Smooth muscle cell (in vitro differentiated cells): ENCODE measurements at regions not wholly inside any gene's neighbourhood (a gene's known extent, or its start where the extent isn't known, plus 50 kb on each side); places are given as distances from the start of the nearest gene placed in this dataset.

Source experiments
- DNase-seq: peaks from one replicate; lab custom pipeline; 2025; ENCODE audit not compliant: unreplicated experiment; lab: John Stamatoyannopoulos, UW
- H2AFZ ChIP-seq: fragments of 200-600 bp; sonication (generic); 2 replicates; pipeline ENCODE4 v1.6.0; 2016; ENCODE audit warnings: antibody characterized with exemption, low read depth, mild to moderate bottlenecking
- H3F3A ChIP-seq: fragments of 200-600 bp; sonication (generic); 2 replicates; pipeline ENCODE4 v1.6.0; 2017; ENCODE audit warnings: antibody characterized with exemption, low read depth
- H3K27ac ChIP-seq: fragments of 200-600 bp; sonication (generic); 2 replicates; pipeline ENCODE4 v1.5.1; 2016; ENCODE audit warnings: low read depth, mild to moderate bottlenecking
- H3K27me3 ChIP-seq: fragments of 200-600 bp; sonication (generic); 2 replicates; pipeline ENCODE4 v1.6.1; 2016; ENCODE audit warnings: low read depth, mild to moderate bottlenecking
- H3K36me3 ChIP-seq: fragments of 200-600 bp; sonication (generic); 2 replicates; pipeline ENCODE4 v1.5.1; 2016; ENCODE audit warnings: low read depth
- H3K4me1 ChIP-seq: fragments of 200-600 bp; sonication (generic); 2 replicates; pipeline ENCODE4 v1.5.1; 2016; ENCODE audit warnings: low read depth
- H3K4me2 ChIP-seq: fragments of 200-600 bp; sonication (generic); 2 replicates; pipeline ENCODE4 v1.6.0; 2016; ENCODE audit warnings: mild to moderate bottlenecking
- H3K4me3 ChIP-seq: fragments of 200-600 bp; sonication (generic); 2 replicates; pipeline ENCODE4 v1.5.1; 2016; ENCODE audit warnings: mild to moderate bottlenecking
- H3K79me2 ChIP-seq: fragments of 200-600 bp; sonication (generic); 2 replicates; pipeline ENCODE4 v1.6.0; 2016; ENCODE audit warnings: low read depth, mild to moderate bottlenecking
- H3K9ac ChIP-seq: fragments of 200-600 bp; sonication (generic); 2 replicates; pipeline ENCODE4 v1.6.0; 2016; ENCODE audit warnings: low read depth
- H3K9me3 ChIP-seq: fragments of 200-600 bp; sonication (generic); replicated peaks from 2 replicates; pipeline ENCODE4 v1.5.1; 2016; ENCODE audit warnings: low read depth
- H4K20me1 ChIP-seq: fragments of 200-600 bp; sonication (generic); 2 replicates; pipeline ENCODE4 v1.6.0; 2016; ENCODE audit warnings: low read depth
- WGBS: methylation state at CpG from one replicate; pipeline ENCODE4 v1.1.7; 2016; ENCODE audit warnings: low lambda C conversion rate; 5-methylcytosine and 5-hydroxymethylcytosine counted together
- TF ChIP-seq, protein P1 (sequence below): fragments of 200-600 bp; sonication (generic); IDR thresholded peaks from 2 replicates; pipeline ENCODE4 v1.5.1; 2017; ENCODE audit warnings: borderline replicate concordance, mild to moderate bottlenecking, antibody characterized with exemption; ENCODE audit not compliant: insufficient read depth, poor library complexity, severe bottlenecking

DNA sequence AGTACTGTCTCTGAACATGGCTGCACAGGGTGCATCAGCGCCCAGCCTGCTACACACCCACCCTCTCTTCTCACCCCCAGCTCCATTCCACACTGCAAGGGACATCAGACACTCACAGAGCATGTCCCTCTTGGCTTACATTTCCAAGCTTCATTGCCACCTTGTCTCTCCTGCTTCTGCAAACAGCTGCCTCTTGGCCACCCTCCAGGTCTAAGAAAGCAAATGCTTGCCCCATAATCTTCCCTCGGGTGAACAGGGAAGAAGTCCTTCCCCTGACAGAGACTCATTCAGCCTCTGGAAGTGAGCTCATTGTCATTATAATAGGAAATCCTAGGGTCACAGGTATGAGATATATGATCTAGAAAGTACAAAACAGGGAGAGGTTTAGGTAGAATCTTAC, 505.2 kb downstream of the RMST start:
- Histone ChIP-seq H3K27ac (no peak overlapping the region), H3K9ac (no peak overlapping the region), H2AFZ (no peak overlapping the region), H3F3A (no peaks in the 10 kb centered on the region), H3K36me3 (no peaks in the 10 kb centered on the region), H3K79me2 (no peaks in the 10 kb centered on the region), H3K9me3 (no peaks in the 10 kb centered on the region), H3K4me3 (no peak overlapping the region), H3K27me3 (no peaks in the 10 kb centered on the region), H4K20me1 (no peaks in the 10 kb centered on the region), H3K4me2 (no peak overlapping the region), H3K4me1 (no peaks in the 10 kb centered on the region)
- 89% methylated on average over 2 of the region's 2 CpGs for WGBS
- TF ChIP-seq, protein P1, sequence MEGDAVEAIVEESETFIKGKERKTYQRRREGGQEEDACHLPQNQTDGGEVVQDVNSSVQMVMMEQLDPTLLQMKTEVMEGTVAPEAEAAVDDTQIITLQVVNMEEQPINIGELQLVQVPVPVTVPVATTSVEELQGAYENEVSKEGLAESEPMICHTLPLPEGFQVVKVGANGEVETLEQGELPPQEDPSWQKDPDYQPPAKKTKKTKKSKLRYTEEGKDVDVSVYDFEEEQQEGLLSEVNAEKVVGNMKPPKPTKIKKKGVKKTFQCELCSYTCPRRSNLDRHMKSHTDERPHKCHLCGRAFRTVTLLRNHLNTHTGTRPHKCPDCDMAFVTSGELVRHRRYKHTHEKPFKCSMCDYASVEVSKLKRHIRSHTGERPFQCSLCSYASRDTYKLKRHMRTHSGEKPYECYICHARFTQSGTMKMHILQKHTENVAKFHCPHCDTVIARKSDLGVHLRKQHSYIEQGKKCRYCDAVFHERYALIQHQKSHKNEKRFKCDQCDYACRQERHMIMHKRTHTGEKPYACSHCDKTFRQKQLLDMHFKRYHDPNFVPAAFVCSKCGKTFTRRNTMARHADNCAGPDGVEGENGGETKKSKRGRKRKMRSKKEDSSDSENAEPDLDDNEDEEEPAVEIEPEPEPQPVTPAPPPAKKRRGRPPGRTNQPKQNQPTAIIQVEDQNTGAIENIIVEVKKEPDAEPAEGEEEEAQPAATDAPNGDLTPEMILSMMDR, result no peak
- no peak for DNase-seq

DNA sequence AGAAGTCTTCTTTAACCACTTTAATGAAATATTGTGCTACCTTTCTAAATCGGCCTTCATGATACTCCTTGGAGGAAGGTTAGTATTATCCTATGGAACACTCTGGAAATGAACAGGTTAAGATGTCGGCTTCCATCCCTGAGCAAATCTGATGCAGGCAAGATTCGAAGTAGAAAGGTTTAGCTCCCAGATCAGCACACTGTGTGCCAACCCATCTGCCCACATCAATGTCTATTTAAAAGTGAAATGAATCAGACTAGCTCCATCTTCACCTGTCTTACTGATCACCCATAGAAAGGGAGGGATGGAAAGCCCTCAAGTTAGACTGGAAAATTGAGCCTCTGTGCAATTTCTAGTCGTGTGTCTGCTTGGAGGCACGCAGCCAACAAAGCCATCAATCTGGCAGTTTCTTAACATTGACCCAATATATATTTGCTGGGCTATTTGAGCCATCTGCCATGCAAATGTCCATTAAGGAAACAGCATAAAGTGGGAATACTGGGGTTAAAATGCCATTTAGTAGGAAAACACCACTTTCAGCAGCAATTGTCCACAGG, 506.1 kb downstream of the RMST start:
- Histone ChIP-seq H3K36me3 (no peaks in the 10 kb centered on the region), H3K27ac (no peak overlapping the region), H3K4me1 (no peaks in the 10 kb centered on the region), H4K20me1 (no peaks in the 10 kb centered on the region), H3K27me3 (no peaks in the 10 kb centered on the region), H3K79me2 (no peaks in the 10 kb centered on the region), H3K9me3 (no peaks in the 10 kb centered on the region), H2AFZ (no peak overlapping the region), H3F3A (no peaks in the 10 kb centered on the region), H3K4me3 (no peak overlapping the region), H3K9ac (no peak overlapping the region), H3K4me2 (no peak overlapping the region)
- no peak for DNase-seq
- TF ChIP-seq, protein P1, result no peak
- WGBS, result 80% methylated on average over 5 of the region's 5 CpGs

DNA sequence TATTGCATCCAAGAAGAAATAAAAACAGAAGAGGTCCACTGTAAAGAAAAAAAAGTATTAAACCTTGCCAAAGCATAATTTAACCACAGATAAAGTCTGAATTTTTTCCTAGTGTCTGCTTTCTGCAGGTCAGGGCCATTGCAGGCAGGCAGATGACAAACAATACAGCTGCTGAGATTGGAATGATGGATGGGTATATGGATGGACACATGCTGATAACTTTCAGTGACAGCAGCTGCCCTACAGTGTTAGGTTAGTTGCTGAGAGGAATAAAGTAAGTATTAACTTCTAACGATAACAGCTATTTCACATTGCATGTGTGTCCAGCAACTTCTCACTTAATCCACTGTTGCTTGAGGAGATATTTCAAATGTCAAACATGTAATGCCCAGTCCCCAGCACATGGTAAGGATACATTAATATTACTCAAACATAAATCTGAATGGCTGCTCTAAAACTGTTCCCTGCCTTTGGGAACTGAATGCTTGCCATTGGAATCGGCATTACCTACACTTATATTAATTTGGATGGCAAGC, 515.3 kb downstream of the RMST start:
- Histone ChIP-seq H3K27me3 (no peaks in the 10 kb centered on the region), H3K79me2 (no peaks in the 10 kb centered on the region), H2AFZ (no peak overlapping the region), H4K20me1 (no peaks in the 10 kb centered on the region), H3K4me3 (no peak overlapping the region), H3F3A (no peaks in the 10 kb centered on the region), H3K4me1 (no peaks in the 10 kb centered on the region), H3K36me3 (no peaks in the 10 kb centered on the region), H3K9ac (no peak overlapping the region), H3K9me3 (no peaks in the 10 kb centered on the region), H3K27ac (no peak overlapping the region), H3K4me2 (no peak overlapping the region)
- WGBS, result 88% methylated on average over 2 of the region's 2 CpGs
- no peak for DNase-seq
- TF ChIP-seq, protein P1, result no peak

DNA sequence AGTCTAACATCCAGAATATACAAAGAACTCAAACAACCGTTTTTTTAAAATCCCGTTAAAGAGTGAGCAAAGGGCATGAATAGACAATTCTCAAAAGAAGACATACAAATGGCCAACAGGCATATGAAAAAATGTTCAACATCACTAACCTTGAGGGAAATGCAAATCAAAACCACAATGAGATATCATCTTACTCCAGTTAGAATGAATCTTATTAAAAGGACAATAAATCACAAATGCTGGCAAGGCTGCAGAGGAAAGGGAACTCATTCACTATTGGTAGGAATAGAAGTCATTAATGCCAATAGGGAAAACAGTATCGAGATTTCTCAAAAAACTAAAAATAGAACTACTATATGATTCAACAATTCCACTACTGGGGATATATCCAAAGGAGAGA, 520.1 kb downstream of the RMST start:
- Histone ChIP-seq H2AFZ (no peak overlapping the region), H3K4me3 (no peak overlapping the region), H3K36me3 (no peaks in the 10 kb centered on the region), H3K27ac (no peak overlapping the region), H3F3A (no peaks in the 10 kb centered on the region), H3K4me1 (no peaks in the 10 kb centered on the region), H3K9me3 (no peaks in the 10 kb centered on the region), H3K79me2 (no peaks in the 10 kb centered on the region), H3K9ac (no peak overlapping the region), H3K27me3 (no peaks in the 10 kb centered on the region), H3K4me2 (no peak overlapping the region), H4K20me1 (no peaks in the 10 kb centered on the region)
- TF ChIP-seq, protein P1, result no peak
- DNase-seq, result no peak
- 95% methylated on average over 3 of the region's 3 CpGs for WGBS
